ENCODE measurements at regions not wholly inside any gene's neighbourhood (a gene's known extent, or its start where the extent isn't known, plus 50 kb on each side); places are given as distances from the start of the nearest gene placed in this dataset.

- no peak overlapping the region for H3K27ac ChIP-seq (ENCODE audit: extremely low read depth, low read depth, low read length)
- ChIA-PET CTCF (interaction anchor here (0.6 kb wide), 1 partner anchor 543 kb away, joined by 5 read pairs; no protein-coding TSS in a partner anchor), POLR2A (no interaction called here)
- no peaks in the 10 kb centered on the region for H3K36me3 ChIP-seq (ENCODE audit: control insufficient read depth in 2 of 2, insufficient read depth in 1 of 2, low read length in 2 of 2)
- TF ChIP-seq KLF7 (tag by site-specific recombination; IDR thresholded peaks at IDR 0.05; ENCODE audit: borderline replicate concordance) (no peak), ZSCAN18 (tag by site-specific recombination; IDR thresholded peaks at IDR 0.05) (no peak), CTCF (tag by site-specific recombination; IDR thresholded peaks at IDR 0.05) (no peak), PRDM10 (tag by site-specific recombination; IDR thresholded peaks at IDR 0.05) (no peak), ZNF488 (tag by site-specific recombination; IDR thresholded peaks at IDR 0.05) (no peak), ZNF248 (tag by site-specific recombination; IDR thresholded peaks at IDR 0.05) (no peak), ZNF529 (tag by site-specific recombination; IDR thresholded peaks at IDR 0.05; ENCODE audit: insufficient replicate concordance) (no peak), ZNF621 (tag by site-specific recombination; IDR thresholded peaks at IDR 0.05) (no peak), ZNF560 (tag by site-specific recombination; IDR thresholded peaks at IDR 0.05; ENCODE audit: borderline replicate concordance) (no peak), ZNF596 (tag by site-specific recombination; IDR thresholded peaks at IDR 0.05) (no peak), ZSCAN30 (tag by site-specific recombination; IDR thresholded peaks at IDR 0.05) (no peak), ZNF580 (tag by site-specific recombination; IDR thresholded peaks at IDR 0.05) (no peak), SP7 (tag by site-specific recombination; IDR thresholded peaks at IDR 0.05) (no peak), ZNF391 (tag by site-specific recombination; IDR thresholded peaks at IDR 0.05; ENCODE audit: borderline replicate concordance, low read depth) (no peak), ZBTB26 (tag by site-specific recombination; optimal IDR thresholded peaks at IDR 0.05) (no peak), BCL11A (tag by site-specific recombination; IDR thresholded peaks at IDR 0.05; ENCODE audit: low read depth) (no peak), ZNF292 (tag by site-specific recombination; IDR thresholded peaks at IDR 0.05; ENCODE audit: borderline replicate concordance, low read depth) (no peak), HOXD13 (CRISPR knock-in tag; IDR thresholded peaks at IDR 0.05; ENCODE audit: borderline replicate concordance) (no peak), ZNF623 (tag by site-specific recombination; IDR thresholded peaks at IDR 0.05) (no peak)
- no peaks in the 10 kb centered on the region for H3K4me1 ChIP-seq (ENCODE audit: control insufficient read depth, insufficient read depth, low read length)
- no peaks in the 10 kb centered on the region for H3K9me3 ChIP-seq (ENCODE audit: control insufficient read depth, insufficient read depth, low read depth, low read length)
- no peak overlapping the region for H3K4me3 ChIP-seq (ENCODE audit: low read depth, low read length)
Measured at GRCh38 chr6:105644691-105645090, 241.8 kb upstream of the PREP start.
